ENCODE measurements at regions not wholly inside any gene's neighbourhood (a gene's known extent, or its start where the extent isn't known, plus 50 kb on each side); places are given as distances from the start of the nearest gene placed in this dataset.

- no peak for TF ChIP-seq CTCF (IDR thresholded peaks at IDR 0.05)
- TF ChIP-seq POLR2A (IDR thresholded peaks at IDR 0.05): no peak
Observed at GRCh38 chr3:87158823-87159222, 68.3 kb upstream of the CHMP2B start.
